Retinal pigment epithelial cell (primary cell): ENCODE measurements at regions not wholly inside any gene's neighbourhood (a gene's known extent, or its start where the extent isn't known, plus 50 kb on each side); places are given as distances from the start of the nearest gene placed in this dataset.
"Not testable (repeated sequence)": the region's sequence is repeated elsewhere in the genome, so short reads cannot be mapped to it uniquely, and the experiment has no call there.

Source experiments
- DNase-seq: peaks from one replicate; pipeline ENCODE4 v3.0.0-alpha.2; 2010; ENCODE audit warnings: low read depth
- H3K4me3 ChIP-seq: 2 replicates; pipeline ENCODE4 v1.5.1; 2011; ENCODE audit warnings: mild to moderate bottlenecking, low read length, control low read depth, moderate library complexity
- TF ChIP-seq, protein P1 (sequence below): conservative IDR thresholded peaks from 2 replicates; pipeline ENCODE4 v1.5.1; 2011; ENCODE audit warnings: low read depth, low read length, control low read depth, inconsistent platforms

DNA sequence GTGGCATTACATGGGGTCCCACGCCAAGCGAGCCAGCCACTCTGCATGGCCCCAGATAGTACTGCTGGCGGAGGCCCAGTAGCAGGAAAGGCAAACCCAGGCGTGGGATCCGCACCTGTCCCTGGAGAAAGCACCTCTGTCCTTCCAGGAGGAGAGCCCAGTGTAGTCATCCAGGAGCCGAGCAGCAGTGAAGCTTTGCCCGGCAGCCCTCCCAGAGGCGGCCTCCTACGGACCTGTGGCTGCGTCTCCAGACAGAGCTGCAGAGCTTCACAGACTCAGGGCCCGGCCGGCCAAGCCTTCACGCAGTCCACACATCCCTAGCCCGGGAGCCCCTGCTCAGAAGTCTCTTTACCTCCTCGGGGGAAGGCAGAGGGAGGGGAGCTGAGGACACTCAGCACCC is 100.8 kb upstream of the PPP1R26 start:
- no peak for DNase-seq
- TF ChIP-seq, protein P1, sequence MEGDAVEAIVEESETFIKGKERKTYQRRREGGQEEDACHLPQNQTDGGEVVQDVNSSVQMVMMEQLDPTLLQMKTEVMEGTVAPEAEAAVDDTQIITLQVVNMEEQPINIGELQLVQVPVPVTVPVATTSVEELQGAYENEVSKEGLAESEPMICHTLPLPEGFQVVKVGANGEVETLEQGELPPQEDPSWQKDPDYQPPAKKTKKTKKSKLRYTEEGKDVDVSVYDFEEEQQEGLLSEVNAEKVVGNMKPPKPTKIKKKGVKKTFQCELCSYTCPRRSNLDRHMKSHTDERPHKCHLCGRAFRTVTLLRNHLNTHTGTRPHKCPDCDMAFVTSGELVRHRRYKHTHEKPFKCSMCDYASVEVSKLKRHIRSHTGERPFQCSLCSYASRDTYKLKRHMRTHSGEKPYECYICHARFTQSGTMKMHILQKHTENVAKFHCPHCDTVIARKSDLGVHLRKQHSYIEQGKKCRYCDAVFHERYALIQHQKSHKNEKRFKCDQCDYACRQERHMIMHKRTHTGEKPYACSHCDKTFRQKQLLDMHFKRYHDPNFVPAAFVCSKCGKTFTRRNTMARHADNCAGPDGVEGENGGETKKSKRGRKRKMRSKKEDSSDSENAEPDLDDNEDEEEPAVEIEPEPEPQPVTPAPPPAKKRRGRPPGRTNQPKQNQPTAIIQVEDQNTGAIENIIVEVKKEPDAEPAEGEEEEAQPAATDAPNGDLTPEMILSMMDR: no peak
- no peak overlapping the region for H3K4me3 ChIP-seq

DNA sequence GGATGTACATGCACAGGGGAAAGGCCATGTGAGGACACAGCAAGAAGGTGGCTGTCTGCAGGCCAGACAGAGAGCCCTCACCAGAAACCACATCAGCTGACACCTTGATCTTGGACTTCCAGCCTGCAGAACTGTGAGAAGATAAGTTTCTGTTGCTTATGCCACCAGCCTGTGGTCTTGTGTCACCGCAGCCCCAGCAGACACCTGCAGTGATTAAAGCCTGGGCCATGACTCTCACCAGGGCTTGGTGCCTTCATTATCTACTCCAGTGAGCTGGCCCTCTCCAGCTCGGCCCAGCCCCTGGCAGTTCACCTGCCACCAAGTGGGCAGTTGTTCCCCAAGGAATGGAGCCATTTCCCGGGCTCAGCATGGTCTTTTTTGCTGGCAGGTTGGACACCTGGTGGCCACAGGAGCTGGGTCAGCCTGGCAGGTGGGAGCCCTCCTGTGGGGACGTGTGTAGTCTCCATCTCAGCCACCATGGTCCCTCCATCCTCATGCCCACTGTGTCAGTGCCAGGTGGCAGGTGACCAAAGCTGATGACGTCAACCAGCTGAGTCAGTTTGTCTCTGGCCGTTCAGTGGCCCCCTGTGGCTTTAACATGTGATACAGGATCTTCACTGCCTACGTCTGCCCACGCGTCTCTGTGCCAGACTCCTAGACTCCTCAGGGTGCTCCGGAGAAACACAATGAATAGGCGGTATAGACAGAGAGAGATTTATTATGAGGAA is 99.9 kb upstream of the PPP1R26 start:
- DNase-seq: no peak
- H3K4me3 ChIP-seq: no peak overlapping the region
- TF ChIP-seq, protein P1: no peak

DNA sequence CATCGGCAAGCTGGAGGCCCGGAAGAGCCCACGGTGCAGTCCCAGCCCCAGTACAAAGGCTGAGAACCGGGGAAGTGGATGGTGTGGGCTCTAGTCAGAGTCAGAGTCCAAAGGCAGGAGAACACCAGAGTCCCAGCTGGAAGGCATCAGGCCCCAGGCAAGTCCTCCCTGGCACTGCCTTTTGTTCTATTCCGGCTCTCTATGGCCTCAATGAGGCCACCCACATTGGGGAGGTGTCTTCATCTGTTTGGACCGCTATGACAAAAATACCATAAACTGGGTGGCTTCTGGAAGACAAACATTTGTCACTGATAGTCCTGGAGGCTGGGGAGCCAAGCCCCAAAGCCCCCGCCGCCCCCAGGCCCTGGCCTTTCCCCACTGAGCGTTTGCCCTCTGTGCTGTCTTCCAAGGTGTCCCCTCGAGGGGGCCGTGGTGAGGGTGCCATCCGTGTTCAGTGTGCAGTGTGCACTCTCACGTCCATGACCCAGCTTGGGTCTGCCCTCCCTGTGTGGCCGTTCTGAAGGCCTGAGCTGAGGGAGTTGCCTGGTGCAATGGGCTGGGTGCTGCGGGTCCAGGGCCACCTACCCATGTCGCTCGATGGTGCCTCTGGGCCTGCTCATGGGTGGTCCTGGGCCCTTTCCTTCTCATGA is 99.1 kb upstream of the PPP1R26 start:
- no peak overlapping the region for H3K4me3 ChIP-seq
- no peak for DNase-seq
- TF ChIP-seq, protein P1: no peak

DNA sequence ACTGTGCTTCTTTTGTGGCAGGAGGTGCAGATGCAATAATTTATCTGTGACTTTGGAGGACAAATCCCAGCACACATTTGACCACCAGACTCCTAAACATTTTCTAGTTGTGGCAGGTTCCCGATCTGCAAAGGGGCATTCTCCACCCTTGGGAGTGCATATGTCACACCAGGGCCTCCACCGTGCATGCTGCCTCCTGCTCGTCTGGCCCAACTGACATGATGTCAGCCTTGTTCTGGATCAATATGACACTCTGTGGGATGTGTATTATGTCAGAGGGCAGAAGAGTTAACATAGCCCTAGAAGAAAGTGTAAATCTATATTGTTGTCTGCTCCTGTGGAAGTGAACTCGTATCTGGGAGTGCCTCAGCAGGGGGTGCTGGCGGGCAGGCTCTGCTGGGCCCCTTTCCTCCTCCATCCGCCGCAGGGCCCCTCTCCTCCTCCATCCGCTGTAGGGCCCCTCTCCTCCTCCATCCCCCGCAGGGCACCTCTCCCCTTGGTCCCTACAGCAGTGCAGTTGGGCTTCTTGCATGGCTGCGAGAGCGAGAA is 97.7 kb upstream of the PPP1R26 start:
- TF ChIP-seq, protein P1: no peak
- H3K4me3 ChIP-seq: no peak overlapping the region
- no peak for DNase-seq

DNA sequence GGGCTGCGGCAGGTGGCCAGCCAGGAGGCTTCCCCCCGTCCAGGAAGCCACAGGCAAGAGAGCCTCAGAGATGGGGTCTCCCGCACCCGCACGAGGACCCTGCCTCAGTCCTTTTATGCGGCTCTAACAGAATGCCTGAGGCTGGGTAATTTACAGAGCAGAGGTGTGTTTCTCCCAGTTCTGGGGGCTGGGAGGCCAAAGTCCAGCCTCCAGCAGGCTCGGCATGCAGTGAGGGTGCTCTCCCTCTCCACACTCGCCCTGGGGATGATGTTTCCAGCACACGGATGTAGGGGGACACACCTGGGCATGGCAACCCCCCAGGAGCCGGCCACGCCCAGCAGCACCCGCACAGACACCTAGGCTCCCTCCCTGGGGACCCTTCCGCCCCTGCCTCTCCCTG is 95.4 kb upstream of the PPP1R26 start:
- DNase-seq: no peak
- TF ChIP-seq, protein P1: no peak
- H3K4me3 ChIP-seq: no peak overlapping the region

DNA sequence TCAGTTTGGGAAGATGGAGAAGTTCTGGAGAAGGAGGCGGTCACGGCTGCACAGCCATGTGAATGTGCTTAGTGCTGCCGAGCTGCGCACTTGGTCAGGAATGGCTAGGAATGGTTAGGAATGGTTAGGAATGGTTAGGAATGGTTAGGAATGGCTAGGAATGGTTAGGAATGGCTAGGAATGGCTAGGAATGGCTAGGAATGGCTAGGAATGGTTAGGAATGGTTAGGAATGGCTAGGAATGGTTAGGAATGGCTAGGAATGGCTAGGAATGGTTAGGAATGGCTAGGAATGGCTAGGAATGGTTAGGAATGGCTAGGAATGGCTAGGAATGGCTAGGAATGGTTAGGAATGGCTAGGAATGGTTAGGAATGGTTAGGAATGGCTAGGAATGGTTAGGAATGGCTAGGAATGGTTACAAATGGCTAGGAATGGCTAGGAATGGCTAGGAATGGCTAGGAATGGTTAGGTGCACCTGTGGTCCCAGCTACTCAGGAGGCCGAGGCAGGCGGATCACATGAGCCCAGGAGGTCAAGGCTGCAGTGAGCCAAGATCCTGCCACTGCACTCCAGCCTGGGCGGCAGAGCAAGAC is 94.7 kb upstream of the PPP1R26 start:
- not testable (repeated sequence) for DNase-seq, H3K4me3 ChIP-seq

DNA sequence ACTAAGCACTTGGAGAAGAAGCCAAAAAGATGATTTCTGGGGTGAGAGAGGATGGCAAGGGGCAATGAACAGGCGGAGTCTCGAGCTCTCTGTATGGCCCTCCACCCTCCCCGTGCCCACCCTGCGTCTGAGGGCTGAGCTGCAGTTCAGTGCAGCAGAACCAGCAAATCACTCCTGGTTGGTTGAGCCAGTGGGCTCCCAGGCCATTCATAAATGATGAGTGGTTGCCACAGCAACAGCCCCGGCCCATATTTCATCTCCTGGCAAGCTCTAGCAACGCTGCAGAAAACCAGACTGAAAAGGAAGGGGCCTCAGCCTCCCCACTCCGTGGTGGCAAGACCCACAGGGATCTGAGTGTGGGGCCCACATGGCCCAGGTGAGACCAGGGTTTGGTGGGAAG is 93.8 kb upstream of the PPP1R26 start:
- TF ChIP-seq, protein P1: no peak
- H3K4me3 ChIP-seq: no peak overlapping the region
- DNase-seq: no peak
